ENCODE measurements at regions not wholly inside any gene's neighbourhood (a gene's known extent, or its start where the extent isn't known, plus 50 kb on each side); places are given as distances from the start of the nearest gene placed in this dataset.

GRCh38 chr17:33955461-33955860 is 299.6 kb upstream of the CCL2 start:
- TF ChIP-seq POLR2A (IDR thresholded peaks at IDR 0.05; ENCODE audit: low read depth, low read length) (no peak), POLR2AphosphoS5 (IDR thresholded peaks at IDR 0.05; ENCODE audit: insufficient read depth, low read depth, low read length) (no peak), EZH2 (IDR thresholded peaks at IDR 0.05; ENCODE audit: borderline replicate concordance, low read depth, low read length, severe bottlenecking) (no peak), MYC (IDR thresholded peaks at IDR 0.05; ENCODE audit: low read depth, low read length) (no peak), JUN (IDR thresholded peaks at IDR 0.05; ENCODE audit: borderline replicate concordance, insufficient read depth, insufficient read length, low read depth) (no peak), FOS (IDR thresholded peaks at IDR 0.05; ENCODE audit: borderline replicate concordance, insufficient read depth, low read length) (no peak)
- TF ChIP-seq, protein P1, sequence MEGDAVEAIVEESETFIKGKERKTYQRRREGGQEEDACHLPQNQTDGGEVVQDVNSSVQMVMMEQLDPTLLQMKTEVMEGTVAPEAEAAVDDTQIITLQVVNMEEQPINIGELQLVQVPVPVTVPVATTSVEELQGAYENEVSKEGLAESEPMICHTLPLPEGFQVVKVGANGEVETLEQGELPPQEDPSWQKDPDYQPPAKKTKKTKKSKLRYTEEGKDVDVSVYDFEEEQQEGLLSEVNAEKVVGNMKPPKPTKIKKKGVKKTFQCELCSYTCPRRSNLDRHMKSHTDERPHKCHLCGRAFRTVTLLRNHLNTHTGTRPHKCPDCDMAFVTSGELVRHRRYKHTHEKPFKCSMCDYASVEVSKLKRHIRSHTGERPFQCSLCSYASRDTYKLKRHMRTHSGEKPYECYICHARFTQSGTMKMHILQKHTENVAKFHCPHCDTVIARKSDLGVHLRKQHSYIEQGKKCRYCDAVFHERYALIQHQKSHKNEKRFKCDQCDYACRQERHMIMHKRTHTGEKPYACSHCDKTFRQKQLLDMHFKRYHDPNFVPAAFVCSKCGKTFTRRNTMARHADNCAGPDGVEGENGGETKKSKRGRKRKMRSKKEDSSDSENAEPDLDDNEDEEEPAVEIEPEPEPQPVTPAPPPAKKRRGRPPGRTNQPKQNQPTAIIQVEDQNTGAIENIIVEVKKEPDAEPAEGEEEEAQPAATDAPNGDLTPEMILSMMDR (IDR thresholded peaks at IDR 0.05; ENCODE audit: extremely low read depth in 1 of 2, insufficient read depth in 1 of 2, low read depth in 1 of 2, low read length in 2 of 2): no peak
- TF ChIP-seq, protein P2, sequence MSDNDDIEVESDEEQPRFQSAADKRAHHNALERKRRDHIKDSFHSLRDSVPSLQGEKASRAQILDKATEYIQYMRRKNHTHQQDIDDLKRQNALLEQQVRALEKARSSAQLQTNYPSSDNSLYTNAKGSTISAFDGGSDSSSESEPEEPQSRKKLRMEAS (IDR thresholded peaks at IDR 0.05; ENCODE audit: insufficient read depth, insufficient read length): no peak

Data from endothelial cell of umbilical vein (primary cell).